H9 (cell line): ENCODE measurements at regions not wholly inside any gene's neighbourhood (a gene's known extent, or its start where the extent isn't known, plus 50 kb on each side); places are given as distances from the start of the nearest gene placed in this dataset.

Source experiments
- DNase-seq: peaks from one replicate; pipeline ENCODE4 v3.0.0-alpha.2; 2017
- H2AFZ ChIP-seq: one replicate; pipeline ENCODE4 v1.6.1; 2013; ENCODE audit warnings: mild to moderate bottlenecking, low read length, control low read depth, moderate library complexity
- H2AK5ac ChIP-seq: 2 replicates; pipeline ENCODE4 v1.6.1; 2013; ENCODE audit warnings: low read length, control low read depth, mixed read lengths; ENCODE audit not compliant: insufficient read length
- H2BK120ac ChIP-seq: one replicate; pipeline ENCODE4 v1.6.1; 2013; ENCODE audit warnings: low read depth, mild to moderate bottlenecking, low read length, control low read depth, inconsistent platforms; ENCODE audit not compliant: poor library complexity, severe bottlenecking
- H2BK12ac ChIP-seq: 2 replicates; pipeline ENCODE4 v1.6.1; 2013; ENCODE audit warnings: low read length, control low read depth, mixed read lengths, low read depth; ENCODE audit not compliant: insufficient read length
- H2BK15ac ChIP-seq: 2 replicates; pipeline ENCODE4 v1.6.1; 2013; ENCODE audit warnings: low read depth, low read length, control low read depth
- H2BK20ac ChIP-seq: one replicate; pipeline ENCODE4 v1.6.1; 2013; ENCODE audit warnings: low read depth, mild to moderate bottlenecking, low read length, control low read depth, inconsistent platforms; ENCODE audit not compliant: poor library complexity, severe bottlenecking
- H2BK5ac ChIP-seq: 2 replicates; pipeline ENCODE4 v1.6.1; 2013; ENCODE audit warnings: low read length, control low read depth, mixed read lengths; ENCODE audit not compliant: insufficient read length
- H3K14ac ChIP-seq: 2 replicates; pipeline ENCODE4 v1.6.1; 2013; ENCODE audit warnings: low read length, control low read depth; ENCODE audit not compliant: insufficient read depth
- H3K18ac ChIP-seq: 2 replicates; pipeline ENCODE4 v1.6.1; 2013; ENCODE audit warnings: low read depth, mild to moderate bottlenecking, mixed read lengths, low read length, control low read depth; ENCODE audit not compliant: insufficient read length
- H3K23ac ChIP-seq: 2 replicates; pipeline ENCODE4 v1.6.1; 2013; ENCODE audit warnings: low read length, control low read depth, mixed read lengths, low read depth; ENCODE audit not compliant: insufficient read length
- H3K23me2 ChIP-seq: 2 replicates; pipeline ENCODE4 v1.6.1; 2013; ENCODE audit warnings: low read depth, mild to moderate bottlenecking, mixed read lengths, low read length, control low read depth; ENCODE audit not compliant: insufficient read length, poor library complexity, severe bottlenecking
- H3K27ac ChIP-seq: 2 replicates; pipeline ENCODE4 v1.5.1; 2013; ENCODE audit warnings: low read length, control low read depth, mixed read lengths, low read depth; ENCODE audit not compliant: insufficient read length
- H3K27me3 ChIP-seq: 2 replicates; pipeline ENCODE4 v1.6.1; 2013; ENCODE audit warnings: low read length, control low read depth, inconsistent platforms; ENCODE audit not compliant: insufficient read depth
- H3K4ac ChIP-seq: 2 replicates; pipeline ENCODE4 v1.6.1; 2013; ENCODE audit warnings: low read depth, mild to moderate bottlenecking, control low read depth, inconsistent platforms, low read length, moderate library complexity
- H3K4me1 ChIP-seq: 2 replicates; pipeline ENCODE4 v1.6.1; 2013; ENCODE audit warnings: low read length, control low read depth, inconsistent platforms; ENCODE audit not compliant: insufficient read depth
- H3K4me2 ChIP-seq: 2 replicates; pipeline ENCODE4 v1.6.1; 2013; ENCODE audit warnings: low read length, control low read depth, mixed read lengths; ENCODE audit not compliant: insufficient read length, insufficient read depth
- H3K56ac ChIP-seq: 2 replicates; pipeline ENCODE4 v1.6.1; 2013; ENCODE audit warnings: low read depth, mild to moderate bottlenecking, mixed read lengths, low read length, control low read depth; ENCODE audit not compliant: insufficient read length
- H3K79me1 ChIP-seq: 2 replicates; pipeline ENCODE4 v1.6.1; 2013; ENCODE audit warnings: low read depth, mild to moderate bottlenecking, moderate library complexity, low read length, control low read depth, inconsistent platforms; ENCODE audit not compliant: insufficient read depth, poor library complexity, severe bottlenecking
- H3K79me2 ChIP-seq: 2 replicates; pipeline ENCODE4 v1.6.1; 2013; ENCODE audit warnings: low read length, control low read depth, inconsistent platforms; ENCODE audit not compliant: insufficient read depth
- H3K9ac ChIP-seq: 2 replicates; pipeline ENCODE4 v1.6.1; 2013; ENCODE audit warnings: low read length, control low read depth, mixed read lengths; ENCODE audit not compliant: insufficient read length; ENCODE audit errors: extremely low read depth
- H3K9me3 ChIP-seq: one replicate; pipeline ENCODE4 v1.6.1; 2013; ENCODE audit warnings: low read depth, low read length, inconsistent platforms; ENCODE audit not compliant: control insufficient read depth
- H3T11ph ChIP-seq: one replicate; pipeline ENCODE4 v1.6.1; 2013; ENCODE audit warnings: mild to moderate bottlenecking, low read length, control low read depth, inconsistent platforms
- H4K20me1 ChIP-seq: one replicate; pipeline ENCODE4 v1.6.1; 2013; ENCODE audit not compliant: control insufficient read depth, insufficient read length, insufficient read depth
- H4K5ac ChIP-seq: 2 replicates; pipeline ENCODE4 v1.6.1; 2013; ENCODE audit warnings: low read depth, mild to moderate bottlenecking, mixed read lengths, low read length, control low read depth; ENCODE audit not compliant: insufficient read length
- H4K8ac ChIP-seq: replicated peaks from 2 replicates; pipeline ENCODE4 v1.6.1; 2013; ENCODE audit warnings: low read length, control low read depth, mixed read lengths, low read depth; ENCODE audit not compliant: insufficient read length
- H4K91ac ChIP-seq: 2 replicates; pipeline ENCODE4 v1.6.1; 2013; ENCODE audit warnings: low read depth, mild to moderate bottlenecking, moderate library complexity, mixed read lengths, low read length, control low read depth; ENCODE audit not compliant: insufficient read length
- H3K27ac Mint-ChIP-seq, 3 experiments: 2 replicates in 2 of 3; 3 replicates in 1 of 3; pipeline ENCODE4 v1.8.0; 2020 to 2021; ENCODE audit warnings: mixed read lengths in 3 of 3, mild to moderate bottlenecking in 1 of 3, moderate library complexity in 1 of 3
- H3K27me3 Mint-ChIP-seq: 2 replicates; pipeline ENCODE4 v1.8.0; 2021; ENCODE audit warnings: low read depth, mild to moderate bottlenecking, moderate library complexity, mixed read lengths
- H3K36me3 Mint-ChIP-seq, 3 experiments: 2 replicates in 2 of 3; 3 replicates in 1 of 3; pipeline ENCODE4 v1.8.0; 2020 to 2021; ENCODE audit warnings: low read depth in 3 of 3, mixed read lengths in 3 of 3; ENCODE audit not compliant: insufficient read depth in 1 of 3
- H3K4me1 Mint-ChIP-seq, 2 experiments: 2 replicates each; pipeline ENCODE4 v1.8.0; 2020; ENCODE audit warnings: mixed read lengths in 2 of 2
- H3K4me3 Mint-ChIP-seq, 2 experiments: 2 replicates in 1 of 2; 3 replicates in 1 of 2; pipeline ENCODE4 v1.8.0; 2020 to 2021; ENCODE audit warnings: mild to moderate bottlenecking in 2 of 2, mixed read lengths in 2 of 2, moderate library complexity in 1 of 2
- H3K9me3 Mint-ChIP-seq, 2 experiments: 2 replicates in 1 of 2; 3 replicates in 1 of 2; pipeline ENCODE4 v1.8.0; 2020; ENCODE audit warnings: mild to moderate bottlenecking in 2 of 2, mixed read lengths in 2 of 2, moderate library complexity in 1 of 2
- WGBS: extraction: QIAGEN DNeasy Blood & Tissue Kit; methylation state at CpG from one replicate; pipeline ENCODE4 v1.1.7; 2013; ENCODE audit warnings: missing lambda C conversion rate, low lambda C conversion rate, mixed read lengths; ENCODE audit not compliant: insufficient read length; ENCODE audit errors: extremely low coverage; 5-methylcytosine and 5-hydroxymethylcytosine counted together
- TF ChIP-seq, protein P1 (sequence below): fragments of 200-600 bp; sonication (generic); conservative IDR thresholded peaks from 3 replicates; pipeline ENCODE4 v1.8.0; 2021; ENCODE audit warnings: antibody characterized with exemption, mild to moderate bottlenecking

DNA sequence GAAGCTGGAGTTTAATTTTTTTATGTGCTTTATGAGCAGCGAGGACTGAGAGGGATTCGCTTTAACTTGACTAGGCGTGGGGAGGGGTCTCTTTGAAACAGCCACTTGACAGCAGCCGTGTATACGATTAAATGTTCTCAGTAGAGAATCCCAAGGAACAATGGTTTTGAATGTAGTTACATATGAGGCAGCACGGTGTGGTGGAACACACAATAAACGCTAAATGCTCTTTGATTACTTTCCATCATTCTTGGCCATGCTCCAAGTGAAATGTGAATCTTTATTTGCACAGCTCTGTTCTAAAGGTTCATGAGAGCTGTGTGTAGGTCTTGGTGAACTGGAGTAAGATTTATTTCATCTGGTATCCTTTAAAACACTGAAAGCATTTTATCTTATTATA, 251.4 kb upstream of the TGFBR2 start:
- Histone ChIP-seq H3K79me2 (no peaks in the 10 kb centered on the region), H2BK15ac (no peak overlapping the region), H4K8ac (no peak overlapping the region), H3K4me2 (no peak overlapping the region), H2BK120ac (no peak overlapping the region), H4K20me1 (no peaks in the 10 kb centered on the region), H3K27ac (no peak overlapping the region), H3K4ac (no peak overlapping the region), H3K23ac (no peak overlapping the region), H3K23me2 (no peaks in the 10 kb centered on the region), H3K27me3 (no peaks in the 10 kb centered on the region), H4K91ac (no peak overlapping the region), H3K9ac (no peak overlapping the region), H2AFZ (no peak overlapping the region), H3T11ph (no peak overlapping the region), H3K18ac (no peak overlapping the region), H4K5ac (no peak overlapping the region), H2BK5ac (no peak overlapping the region), H2AK5ac (no peak overlapping the region), H3K4me1 (no peaks in the 10 kb centered on the region), H2BK12ac (no peak overlapping the region), H3K9me3 (no peaks in the 10 kb centered on the region), H3K56ac (no peak overlapping the region), H3K14ac (no peak overlapping the region), H2BK20ac (no peak overlapping the region), H3K79me1 (no peaks in the 10 kb centered on the region)
- WGBS = no CpG with 5 or more reads among the region's 7 CpGs
- Mint-ChIP-seq H3K27me3 (no peaks in the 10 kb centered on the region), H3K4me3 (no peak overlapping the region), H3K9me3 (no peaks in the 10 kb centered on the region), H3K27ac (peak overlapping the region in 1 of 3 experiments; percentile 5; a peak in 1 of 7 replicates), H3K36me3 (no peaks in the 10 kb centered on the region), H3K4me1 (peaks cover 0 to 11% of the 10 kb centered on the region in 2 experiments; a peak in 2 of 4 replicates)
- no peak for DNase-seq
- TF ChIP-seq, protein P1, sequence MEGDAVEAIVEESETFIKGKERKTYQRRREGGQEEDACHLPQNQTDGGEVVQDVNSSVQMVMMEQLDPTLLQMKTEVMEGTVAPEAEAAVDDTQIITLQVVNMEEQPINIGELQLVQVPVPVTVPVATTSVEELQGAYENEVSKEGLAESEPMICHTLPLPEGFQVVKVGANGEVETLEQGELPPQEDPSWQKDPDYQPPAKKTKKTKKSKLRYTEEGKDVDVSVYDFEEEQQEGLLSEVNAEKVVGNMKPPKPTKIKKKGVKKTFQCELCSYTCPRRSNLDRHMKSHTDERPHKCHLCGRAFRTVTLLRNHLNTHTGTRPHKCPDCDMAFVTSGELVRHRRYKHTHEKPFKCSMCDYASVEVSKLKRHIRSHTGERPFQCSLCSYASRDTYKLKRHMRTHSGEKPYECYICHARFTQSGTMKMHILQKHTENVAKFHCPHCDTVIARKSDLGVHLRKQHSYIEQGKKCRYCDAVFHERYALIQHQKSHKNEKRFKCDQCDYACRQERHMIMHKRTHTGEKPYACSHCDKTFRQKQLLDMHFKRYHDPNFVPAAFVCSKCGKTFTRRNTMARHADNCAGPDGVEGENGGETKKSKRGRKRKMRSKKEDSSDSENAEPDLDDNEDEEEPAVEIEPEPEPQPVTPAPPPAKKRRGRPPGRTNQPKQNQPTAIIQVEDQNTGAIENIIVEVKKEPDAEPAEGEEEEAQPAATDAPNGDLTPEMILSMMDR = no peak
